ENCODE measurements at regions not wholly inside any gene's neighbourhood (a gene's known extent, or its start where the extent isn't known, plus 50 kb on each side); places are given as distances from the start of the nearest gene placed in this dataset.

DNA sequence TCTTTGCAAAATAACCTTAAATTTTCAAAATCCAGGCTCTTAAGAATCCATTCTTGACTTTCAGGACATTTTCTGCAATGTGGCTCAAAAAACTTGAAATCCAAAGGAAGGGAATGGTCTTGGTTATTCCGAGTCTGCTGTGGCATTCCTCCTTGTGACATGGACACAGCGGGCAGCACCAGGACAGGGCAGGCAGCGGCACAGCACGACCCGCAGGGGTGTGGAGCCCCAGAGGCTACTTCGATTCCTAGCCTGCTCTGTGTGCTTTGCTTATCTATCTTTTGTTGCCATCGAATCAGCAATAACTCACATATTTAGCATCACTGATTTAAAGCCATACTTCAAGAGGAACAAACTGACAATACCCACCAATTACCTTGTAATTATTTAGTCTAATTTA is 420.2 kb upstream of the IRX1 start:
- Mint-ChIP-seq H3K4me1 (no peaks in the 10 kb centered on the region), H3K27ac (no peak overlapping the region), H3K9me3 (peaks cover 4% of the 10 kb centered on the region), H3K36me3 (ENCODE audit: low read depth) (no peaks in the 10 kb centered on the region), H3K4me3 (no peak overlapping the region), H3K27me3 (no peaks in the 10 kb centered on the region)
- intact Hi-C loops (cut with micrococcal nuclease) = no loop called here
- ChIA-PET CTCF (no interaction called here), POLR2A (no interaction called here)
- DNase-seq (no peak), ATAC-seq (ENCODE audit: low read depth) (no peak)
- TF ChIP-seq, protein P1, sequence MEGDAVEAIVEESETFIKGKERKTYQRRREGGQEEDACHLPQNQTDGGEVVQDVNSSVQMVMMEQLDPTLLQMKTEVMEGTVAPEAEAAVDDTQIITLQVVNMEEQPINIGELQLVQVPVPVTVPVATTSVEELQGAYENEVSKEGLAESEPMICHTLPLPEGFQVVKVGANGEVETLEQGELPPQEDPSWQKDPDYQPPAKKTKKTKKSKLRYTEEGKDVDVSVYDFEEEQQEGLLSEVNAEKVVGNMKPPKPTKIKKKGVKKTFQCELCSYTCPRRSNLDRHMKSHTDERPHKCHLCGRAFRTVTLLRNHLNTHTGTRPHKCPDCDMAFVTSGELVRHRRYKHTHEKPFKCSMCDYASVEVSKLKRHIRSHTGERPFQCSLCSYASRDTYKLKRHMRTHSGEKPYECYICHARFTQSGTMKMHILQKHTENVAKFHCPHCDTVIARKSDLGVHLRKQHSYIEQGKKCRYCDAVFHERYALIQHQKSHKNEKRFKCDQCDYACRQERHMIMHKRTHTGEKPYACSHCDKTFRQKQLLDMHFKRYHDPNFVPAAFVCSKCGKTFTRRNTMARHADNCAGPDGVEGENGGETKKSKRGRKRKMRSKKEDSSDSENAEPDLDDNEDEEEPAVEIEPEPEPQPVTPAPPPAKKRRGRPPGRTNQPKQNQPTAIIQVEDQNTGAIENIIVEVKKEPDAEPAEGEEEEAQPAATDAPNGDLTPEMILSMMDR (IDR thresholded peaks at IDR 0.05) = no peak

DNA sequence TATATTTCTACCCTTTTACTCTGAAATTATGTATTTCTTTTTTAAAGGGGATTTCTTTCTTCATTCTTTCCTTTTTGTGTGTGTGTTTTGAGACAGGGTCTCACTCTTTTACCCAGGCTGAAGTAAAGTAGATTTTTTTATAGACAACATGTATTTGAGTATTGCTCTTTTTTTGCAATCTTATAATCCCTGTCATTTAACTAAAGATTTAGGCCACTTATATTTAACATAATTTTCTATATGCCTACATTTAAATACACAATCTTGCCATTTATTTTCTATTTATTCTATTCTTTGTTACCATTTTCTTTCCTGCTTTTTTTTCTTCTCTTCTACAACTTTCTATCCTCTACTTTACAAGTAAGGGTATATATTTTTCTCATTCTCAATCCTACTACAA is 416.0 kb upstream of the IRX2 start:
- H3K36me3 Mint-ChIP-seq (ENCODE audit: low read depth) = no peaks in the 10 kb centered on the region
- H3K9me3 Mint-ChIP-seq = peaks cover 21% of the 10 kb centered on the region
- ChIA-PET CTCF (no interaction called here), POLR2A (no interaction called here)
- no peak overlapping the region for H3K4me3 Mint-ChIP-seq
- H3K27me3 Mint-ChIP-seq = no peaks in the 10 kb centered on the region
- DNase-seq (no peak), ATAC-seq (ENCODE audit: low read depth) (no peak)
- H3K4me1 Mint-ChIP-seq = no peaks in the 10 kb centered on the region
- H3K27ac Mint-ChIP-seq = no peak overlapping the region
- intact Hi-C loops (cut with micrococcal nuclease) = no loop called here
- TF ChIP-seq, protein P1 (IDR thresholded peaks at IDR 0.05) = no peak

DNA sequence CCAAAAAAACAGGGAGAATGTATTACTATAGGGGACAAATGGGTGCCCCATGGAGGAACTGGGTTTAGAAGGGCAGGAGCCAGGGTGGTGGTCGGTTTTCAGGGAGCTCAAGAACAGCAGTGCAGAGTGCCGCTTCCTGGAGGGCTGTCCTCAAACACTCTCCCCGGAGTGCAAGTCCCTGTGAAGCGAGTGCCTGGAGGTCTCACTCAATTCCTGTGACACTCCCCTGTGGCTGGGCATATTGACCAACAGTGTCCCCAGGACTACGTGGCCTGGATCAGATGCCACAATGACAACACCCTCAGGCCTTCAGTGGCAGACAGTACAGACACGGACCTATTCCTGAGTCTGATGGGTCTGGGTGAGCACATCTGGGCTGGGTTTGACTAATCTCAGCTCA is 412.1 kb upstream of the IRX2 start:
- H3K27ac Mint-ChIP-seq = no peak overlapping the region
- intact Hi-C loops (cut with micrococcal nuclease) = no loop called here
- peaks cover 18% of the 10 kb centered on the region for H3K9me3 Mint-ChIP-seq
- DNase-seq = no peak
- H3K27me3 Mint-ChIP-seq = no peaks in the 10 kb centered on the region
- ATAC-seq (ENCODE audit: low read depth) = no peak
- TF ChIP-seq, protein P1 (IDR thresholded peaks at IDR 0.05) = no peak
- H3K4me1 Mint-ChIP-seq = no peaks in the 10 kb centered on the region
- CTCF ChIA-PET = no interaction called here
- no peaks in the 10 kb centered on the region for H3K36me3 Mint-ChIP-seq (ENCODE audit: low read depth)
- no peak overlapping the region for H3K4me3 Mint-ChIP-seq
- POLR2A ChIA-PET = no interaction called here

DNA sequence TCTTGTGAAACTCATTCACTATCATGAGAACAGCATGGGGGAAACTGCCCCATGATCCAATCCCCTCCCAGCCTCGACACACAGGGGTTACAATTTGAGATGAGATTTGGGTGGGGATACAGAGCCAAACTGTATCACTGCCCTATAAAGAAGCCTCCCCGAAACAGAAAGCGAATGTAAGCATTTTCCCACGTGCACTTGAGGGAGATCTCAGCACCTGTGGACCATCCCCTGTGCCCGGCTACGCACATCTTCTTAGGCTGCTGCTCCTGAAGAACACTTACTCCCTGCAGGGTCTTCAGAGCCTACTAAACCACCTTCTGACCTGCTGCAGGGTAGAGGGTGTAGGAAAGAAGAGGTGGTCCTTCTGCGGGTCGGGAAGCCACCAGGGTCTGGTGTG is 410.2 kb upstream of the IRX2 start:
- Mint-ChIP-seq H3K4me3 (no peak overlapping the region), H3K36me3 (ENCODE audit: low read depth) (no peaks in the 10 kb centered on the region), H3K27me3 (no peaks in the 10 kb centered on the region), H3K27ac (no peak overlapping the region), H3K4me1 (no peaks in the 10 kb centered on the region), H3K9me3 (peaks cover 8% of the 10 kb centered on the region)
- TF ChIP-seq, protein P1 (IDR thresholded peaks at IDR 0.05) = no peak
- POLR2A ChIA-PET = no interaction called here
- ATAC-seq (ENCODE audit: low read depth) = no peak
- CTCF ChIA-PET = no interaction called here
- intact Hi-C loops (cut with micrococcal nuclease) = no loop called here
- no peak for DNase-seq

DNA sequence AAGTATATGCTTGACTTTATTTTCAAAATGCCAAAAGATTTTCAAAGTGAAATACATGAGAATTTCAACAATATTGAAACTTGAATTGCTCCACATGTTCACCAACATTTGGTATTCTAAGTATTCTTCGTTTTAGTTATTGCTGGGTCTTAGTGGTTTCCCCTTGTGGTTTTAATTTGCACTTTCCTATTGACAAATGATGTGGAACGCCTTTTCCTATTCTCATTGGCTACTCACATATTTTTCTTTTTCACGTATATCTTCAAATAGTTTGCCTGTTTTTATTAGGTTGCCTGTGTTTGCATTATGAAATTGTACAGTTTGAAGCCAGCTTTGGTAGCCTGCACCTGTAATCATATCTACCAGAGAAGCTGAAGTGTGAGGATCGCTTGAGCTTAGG is 405.7 kb upstream of the IRX2 start:
- Mint-ChIP-seq H3K36me3 (ENCODE audit: low read depth) (no peaks in the 10 kb centered on the region), H3K4me1 (no peaks in the 10 kb centered on the region), H3K27me3 (no peaks in the 10 kb centered on the region), H3K27ac (no peak overlapping the region), H3K9me3 (no peaks in the 10 kb centered on the region), H3K4me3 (no peak overlapping the region)
- ChIA-PET CTCF (no interaction called here), POLR2A (no interaction called here)
- intact Hi-C loops (cut with micrococcal nuclease) = no loop called here
- DNase-seq (no peak), ATAC-seq (ENCODE audit: low read depth) (no peak)
- TF ChIP-seq, protein P1 (IDR thresholded peaks at IDR 0.05) = no peak

All from activated B cell treated with CpG ODN at 0.5 μM for 24 hours (primary cell).